HCEC 1CT (cell line): ENCODE measurements at regions not wholly inside any gene's neighbourhood (a gene's known extent, or its start where the extent isn't known, plus 50 kb on each side); places are given as distances from the start of the nearest gene placed in this dataset.
A peak's percentile ranks its signal among the peaks of the same experiment; 100 is the strongest.

ENCODE experiments used
- DNase-seq: peaks from one replicate; pipeline ENCODE4 v3.0.0-alpha.2; 2017

DNA sequence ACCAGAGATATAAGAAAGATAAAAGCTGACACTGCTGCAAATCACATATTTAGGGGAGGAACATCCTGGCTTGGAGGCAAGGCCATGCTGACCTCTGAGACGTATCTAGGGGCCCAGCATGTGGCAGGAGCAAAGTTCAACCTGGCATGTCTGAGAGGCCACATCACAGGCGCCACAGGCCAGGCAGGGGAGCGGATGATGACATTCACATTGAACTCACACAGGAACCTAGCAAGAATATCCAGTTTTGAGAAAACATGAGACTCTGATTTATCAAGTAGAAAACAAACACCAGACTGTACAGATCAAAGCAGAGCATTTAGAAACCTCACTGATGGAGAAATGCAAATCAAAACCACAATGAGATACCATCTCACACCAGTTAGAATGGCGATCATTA lies 64.2 kb upstream of the STK32A start:
- no peak for DNase-seq

DNA sequence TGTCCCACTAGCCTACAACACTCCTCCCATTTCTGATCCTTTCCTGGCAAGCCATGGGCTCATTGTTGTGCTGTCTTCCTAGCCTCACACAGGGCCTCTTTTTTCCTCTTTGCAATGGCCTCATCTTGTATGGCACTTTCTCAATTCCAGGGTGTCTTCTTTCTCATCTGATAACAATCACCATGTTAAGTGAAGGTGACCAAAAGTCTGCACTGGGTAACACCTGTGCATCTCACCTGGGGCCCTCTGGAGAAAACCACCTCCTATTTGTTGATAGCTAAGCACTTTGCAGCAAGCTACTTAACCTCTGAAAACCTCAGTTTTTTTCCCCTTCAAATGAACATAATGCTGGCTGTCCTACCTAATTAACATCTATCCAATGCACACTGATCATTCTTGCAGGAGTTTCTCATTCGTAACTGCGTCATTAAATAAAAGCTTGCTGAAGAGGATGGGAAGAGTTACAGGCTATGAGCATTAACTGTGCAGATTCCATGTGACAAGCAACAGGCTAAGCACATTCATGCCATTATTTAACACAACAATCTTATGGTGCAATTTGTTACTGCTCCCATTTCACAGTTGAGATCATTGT lies 60.1 kb upstream of the STK32A start:
- DNase-seq, result no peak

DNA sequence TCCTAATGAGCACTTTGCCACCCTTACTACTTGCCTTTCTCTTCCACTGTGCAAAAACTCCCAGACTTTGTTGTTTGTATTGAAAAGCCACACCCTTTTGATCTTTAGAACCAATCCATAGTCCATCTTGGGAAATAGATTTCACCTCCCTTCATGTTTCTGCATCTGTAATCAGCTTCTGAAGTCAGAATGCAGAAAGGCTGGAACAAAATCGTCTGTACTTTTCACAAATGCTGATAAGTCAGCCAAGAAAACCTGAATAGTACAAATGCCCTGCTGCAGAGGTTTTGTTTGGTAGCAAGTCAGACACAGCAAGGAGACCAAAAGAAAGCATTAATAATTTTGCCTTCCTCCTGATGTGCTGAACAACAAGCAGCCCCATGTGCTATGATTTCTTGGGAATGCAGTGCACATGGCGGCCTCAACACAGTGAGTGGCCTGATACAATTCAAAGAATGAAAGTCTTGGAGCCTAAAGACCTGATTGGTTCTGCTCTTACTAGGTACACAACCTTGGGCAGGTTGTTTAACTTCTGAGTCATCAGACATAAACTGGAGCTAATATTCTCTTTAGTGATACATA lies 59.2 kb upstream of the STK32A start:
- DNase-seq, result no peak

DNA sequence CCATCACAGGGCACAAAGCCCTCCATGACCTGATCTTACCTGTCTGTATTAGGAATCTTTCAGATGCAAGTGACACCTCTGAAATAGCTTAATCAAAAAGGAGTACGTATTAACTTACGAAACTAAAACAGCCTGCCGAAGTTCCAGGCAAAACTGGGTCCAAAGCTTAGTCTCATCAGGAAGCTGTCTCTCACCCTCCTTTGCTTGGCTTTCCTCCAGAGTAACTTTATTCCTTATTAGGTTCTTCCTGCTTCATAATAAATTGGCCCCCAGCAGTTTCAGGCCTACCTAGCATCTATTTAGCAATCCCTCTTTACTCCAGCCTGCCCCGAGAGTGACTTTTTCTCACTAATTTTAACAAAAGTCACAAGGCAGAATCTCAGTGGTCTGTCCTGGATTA lies 58.4 kb upstream of the STK32A start:
- no peak for DNase-seq

GRCh38 chr5:147177125-147177840 lies 57.5 kb upstream of the STK32A start:
- DNase-seq, result peak; percentile 4

GRCh38 chr5:147179562-147180147 lies 55.2 kb upstream of the STK32A start:
- no peak for DNase-seq

- no peak for DNase-seq
Observed at GRCh38 chr5:147180751-147181150, 54.1 kb upstream of the STK32A start.
